Kidney (tissue), 13 donors: ENCODE measurements at regions not wholly inside any gene's neighbourhood (a gene's known extent, or its start where the extent isn't known, plus 50 kb on each side); places are given as distances from the start of the nearest gene placed in this dataset.
"Not testable (repeated sequence)": the region's sequence is repeated elsewhere in the genome, so short reads cannot be mapped to it uniquely, and the experiment has no call there.

Experiments
- DNase-seq, 5 donors: peaks; one replicate each; pipeline ENCODE4 v3.0.0-alpha.2; 2013 to 2020
- FAIRE-seq: peaks from 2 replicates; lab custom pipeline; 2012; peaks lifted over from hg19 to GRCh38; lab: Jason Lieb, UNC
- H3K27ac ChIP-seq, 2 donors: one replicate each; pipeline ENCODE4 v1.7.0; 2013; ENCODE audit warnings: low read depth in 2 of 2, low read length in 2 of 2, inconsistent platforms in 1 of 2
- H3K27me3 ChIP-seq: one replicate; pipeline ENCODE4 v1.7.1; 2013; ENCODE audit warnings: low read length, inconsistent platforms; ENCODE audit not compliant: control insufficient read depth, insufficient read depth
- H3K36me3 ChIP-seq, 3 donors: one replicate each; pipeline versions ENCODE4 v1.7.0 to v1.7.1; 2013; ENCODE audit warnings: low read length in 3 of 3, control low read depth in 1 of 3, inconsistent platforms in 1 of 3; ENCODE audit not compliant: insufficient read depth in 3 of 3, control insufficient read depth in 2 of 3
- H3K4me1 ChIP-seq, 3 donors: one replicate each; pipeline versions ENCODE4 v1.7.0 to v1.7.1; 2013; ENCODE audit warnings: low read length in 3 of 3, inconsistent platforms in 1 of 3, low read depth in 1 of 3; ENCODE audit not compliant: control insufficient read depth in 2 of 3, insufficient read depth in 2 of 3
- H3K4me3 ChIP-seq, 3 donors: one replicate each; pipeline versions ENCODE4 v1.7.0 to v1.8.1; 2013; ENCODE audit warnings: low read length in 3 of 3, control low read depth in 1 of 3, inconsistent platforms in 1 of 3
- H3K9ac ChIP-seq, 3 donors: one replicate each; pipeline versions ENCODE4 v1.7.0 to v1.7.1; 2013; ENCODE audit warnings: low read length in 3 of 3, control low read depth in 1 of 3, inconsistent platforms in 1 of 3
- H3K9me3 ChIP-seq, 3 donors: one replicate each; pipeline versions ENCODE4 v1.7.0 to v1.7.1; 2013; ENCODE audit warnings: low read length in 3 of 3, control low read depth in 1 of 3, inconsistent platforms in 1 of 3; ENCODE audit not compliant: control insufficient read depth in 2 of 3, insufficient read depth in 1 of 3
- intact Hi-C: fragments of 100-400 bp; cut with DNase I; formaldehyde crosslinking; loops from one replicate; pipeline ENCODE4 v1.11.1; 2022
- TF ChIP-seq, protein P1 (sequence below): IDR thresholded peaks from 3 replicates; pipeline ENCODE4 v1.5.1; 2012; ENCODE audit warnings: mild to moderate bottlenecking, moderate library complexity, borderline replicate concordance; ENCODE audit not compliant: insufficient read depth; ENCODE audit errors: extremely low read depth
- donor health status: control.
- donor health status: control.
- donor health status: control.
- donor health status: control.
- donor health status: control.
- donor health status: DM: yes; HTN: yes; CAD: no.
- donor health status: Normal renal cell carcinoma (clear cell type).

DNA sequence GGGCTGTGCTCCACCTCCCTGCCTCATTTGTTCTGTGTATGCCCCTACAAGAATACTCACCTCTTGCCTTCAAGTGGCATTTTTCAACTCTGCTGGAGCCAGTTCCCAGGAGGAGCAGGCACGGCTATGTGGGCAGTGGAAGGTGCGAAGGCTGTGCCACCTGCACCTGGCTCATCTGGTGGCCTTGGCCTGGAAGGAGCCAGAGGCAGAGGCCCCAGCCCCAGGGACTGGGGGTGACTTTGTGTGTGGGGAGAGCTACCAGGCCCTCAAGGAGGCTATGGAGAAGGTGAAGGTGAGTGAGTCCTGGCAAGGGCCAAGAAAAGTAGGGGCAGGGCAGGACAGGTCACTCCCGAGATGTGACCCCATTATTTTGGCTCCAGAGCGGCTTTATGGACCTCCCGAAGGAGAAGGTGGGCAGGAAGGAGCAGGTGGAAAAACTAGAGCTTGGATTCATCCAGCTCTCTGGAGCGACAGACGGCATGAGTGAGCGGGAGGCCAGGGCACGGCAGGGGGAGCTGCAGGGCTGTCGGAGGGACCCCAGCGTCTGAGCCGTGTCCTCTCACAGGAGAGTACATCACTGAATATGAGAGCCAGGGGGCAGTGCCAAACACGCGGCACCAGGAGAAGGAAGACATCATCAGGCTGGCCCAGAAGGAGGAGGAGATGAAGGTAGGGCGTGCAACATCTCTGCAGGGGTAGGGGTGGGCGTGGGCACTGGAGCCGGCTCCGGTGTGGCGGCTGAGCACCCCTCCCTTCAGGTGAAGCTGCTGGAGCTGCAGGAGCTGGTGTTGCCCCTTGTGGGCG is 57.3 kb upstream of the UBE2Q2 start:
- Histone ChIP-seq H3K9me3 (no peaks in the 10 kb centered on the region), H3K27me3 (no peaks in the 10 kb centered on the region), H3K9ac (no peak overlapping the region), H3K36me3 (no peaks in the 10 kb centered on the region), H3K4me1 (no peaks in the 10 kb centered on the region), H3K27ac (no peak overlapping the region), H3K4me3 (no peak overlapping the region)
- intact Hi-C loops: no loop called here
- FAIRE-seq (no peak), DNase-seq (peak in 4 of 5 donors; percentile 72 to 82 (median 76))
- TF ChIP-seq, protein P1, sequence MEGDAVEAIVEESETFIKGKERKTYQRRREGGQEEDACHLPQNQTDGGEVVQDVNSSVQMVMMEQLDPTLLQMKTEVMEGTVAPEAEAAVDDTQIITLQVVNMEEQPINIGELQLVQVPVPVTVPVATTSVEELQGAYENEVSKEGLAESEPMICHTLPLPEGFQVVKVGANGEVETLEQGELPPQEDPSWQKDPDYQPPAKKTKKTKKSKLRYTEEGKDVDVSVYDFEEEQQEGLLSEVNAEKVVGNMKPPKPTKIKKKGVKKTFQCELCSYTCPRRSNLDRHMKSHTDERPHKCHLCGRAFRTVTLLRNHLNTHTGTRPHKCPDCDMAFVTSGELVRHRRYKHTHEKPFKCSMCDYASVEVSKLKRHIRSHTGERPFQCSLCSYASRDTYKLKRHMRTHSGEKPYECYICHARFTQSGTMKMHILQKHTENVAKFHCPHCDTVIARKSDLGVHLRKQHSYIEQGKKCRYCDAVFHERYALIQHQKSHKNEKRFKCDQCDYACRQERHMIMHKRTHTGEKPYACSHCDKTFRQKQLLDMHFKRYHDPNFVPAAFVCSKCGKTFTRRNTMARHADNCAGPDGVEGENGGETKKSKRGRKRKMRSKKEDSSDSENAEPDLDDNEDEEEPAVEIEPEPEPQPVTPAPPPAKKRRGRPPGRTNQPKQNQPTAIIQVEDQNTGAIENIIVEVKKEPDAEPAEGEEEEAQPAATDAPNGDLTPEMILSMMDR: no peak

DNA sequence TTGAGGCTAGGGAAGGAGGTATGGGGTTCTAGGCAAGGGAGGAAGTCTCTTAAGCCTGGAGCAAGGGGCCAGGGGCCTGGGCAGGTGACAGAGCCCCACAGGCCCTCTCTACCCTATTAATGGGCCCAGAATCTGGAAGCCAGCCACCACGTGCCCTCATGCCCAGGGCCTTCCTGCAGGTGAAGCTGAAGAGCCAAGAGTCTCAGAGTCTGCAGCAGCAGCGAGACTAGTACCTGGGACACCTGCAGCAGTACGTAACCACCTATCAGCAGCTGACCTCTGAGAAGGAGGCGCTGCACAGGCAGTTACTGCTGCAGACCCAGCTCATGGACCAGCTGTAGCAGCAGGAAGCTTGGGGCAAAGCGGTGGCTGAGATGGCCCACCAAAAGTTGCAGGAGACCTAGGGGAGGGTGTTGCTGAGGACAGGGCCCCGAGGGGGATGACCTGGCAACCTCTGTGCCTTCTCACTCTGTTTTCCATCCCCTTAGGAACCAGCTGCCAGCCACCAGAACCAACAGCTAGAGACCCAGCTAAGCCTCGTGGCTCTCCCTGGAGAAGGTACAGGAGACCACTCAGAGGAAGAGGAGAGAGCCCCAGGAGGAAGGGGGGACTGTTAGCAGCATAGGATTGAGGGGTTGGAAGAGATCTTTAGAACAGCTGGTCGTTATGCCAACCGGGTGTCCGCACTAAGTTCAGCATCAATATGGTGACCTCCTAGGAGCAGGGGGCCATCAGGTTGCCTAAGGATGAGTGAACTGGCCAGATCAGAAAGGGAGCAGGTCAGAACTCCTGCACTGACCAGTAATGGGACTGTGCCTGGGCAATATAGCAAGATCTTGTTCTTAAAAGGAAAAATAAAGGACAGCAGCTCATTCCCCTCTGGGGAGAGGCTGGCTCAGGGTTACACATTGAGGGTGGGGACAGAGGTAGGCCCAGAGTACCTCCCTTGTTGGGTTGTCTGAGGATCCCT is 58.5 kb upstream of the UBE2Q2 start:
- H3K9ac ChIP-seq, H3K36me3 ChIP-seq, H3K27me3 ChIP-seq, intact Hi-C loops, H3K4me3 ChIP-seq, FAIRE-seq, DNase-seq, H3K4me1 ChIP-seq, H3K9me3 ChIP-seq, H3K27ac ChIP-seq: not testable (repeated sequence)

DNA sequence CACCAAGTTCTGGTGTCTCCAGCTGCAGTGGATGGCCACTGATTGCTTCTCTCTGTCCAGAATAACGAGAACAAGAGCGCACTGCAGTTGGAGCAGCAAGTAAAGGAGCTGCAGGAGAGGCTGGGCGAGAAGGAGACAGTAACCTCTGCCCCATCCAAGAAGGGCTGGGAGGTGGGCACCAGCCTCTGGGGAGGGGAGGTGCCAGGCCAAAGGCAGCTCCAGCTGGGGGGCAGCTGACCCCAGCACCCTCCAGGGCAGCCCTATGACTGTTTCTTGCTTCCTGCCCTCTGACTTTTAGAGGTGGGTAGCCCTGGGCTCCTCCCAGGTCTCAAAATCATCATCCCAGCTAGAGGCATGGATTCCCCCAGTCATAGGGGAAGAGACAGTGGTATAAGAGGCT is 59.7 kb upstream of the UBE2Q2 start:
- H3K9me3 ChIP-seq, H3K4me3 ChIP-seq, H3K27me3 ChIP-seq, H3K27ac ChIP-seq, FAIRE-seq, H3K36me3 ChIP-seq, intact Hi-C loops, H3K9ac ChIP-seq, DNase-seq, H3K4me1 ChIP-seq: not testable (repeated sequence)

DNA sequence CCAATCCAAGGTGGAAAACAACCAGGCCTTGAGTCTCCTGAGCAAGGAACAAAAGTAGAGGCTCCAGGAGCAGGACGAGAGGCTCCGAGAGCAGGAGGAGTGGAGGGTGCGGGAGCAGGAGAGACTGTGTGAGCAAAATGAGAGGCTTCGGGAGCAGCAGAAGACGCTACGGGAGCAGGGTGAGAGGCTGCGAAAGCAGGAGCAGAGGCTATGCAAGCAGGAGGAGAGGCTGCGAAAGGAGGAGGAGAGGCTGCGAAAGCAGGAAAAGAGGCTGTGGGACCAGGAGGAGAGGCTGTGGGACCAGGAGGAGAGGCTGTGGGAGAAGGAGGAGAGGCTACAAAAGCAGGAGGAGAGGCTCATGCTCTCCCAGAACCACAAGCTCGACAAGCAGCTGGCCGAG is 60.3 kb upstream of the UBE2Q2 start:
- intact Hi-C loops: no loop called here

DNA sequence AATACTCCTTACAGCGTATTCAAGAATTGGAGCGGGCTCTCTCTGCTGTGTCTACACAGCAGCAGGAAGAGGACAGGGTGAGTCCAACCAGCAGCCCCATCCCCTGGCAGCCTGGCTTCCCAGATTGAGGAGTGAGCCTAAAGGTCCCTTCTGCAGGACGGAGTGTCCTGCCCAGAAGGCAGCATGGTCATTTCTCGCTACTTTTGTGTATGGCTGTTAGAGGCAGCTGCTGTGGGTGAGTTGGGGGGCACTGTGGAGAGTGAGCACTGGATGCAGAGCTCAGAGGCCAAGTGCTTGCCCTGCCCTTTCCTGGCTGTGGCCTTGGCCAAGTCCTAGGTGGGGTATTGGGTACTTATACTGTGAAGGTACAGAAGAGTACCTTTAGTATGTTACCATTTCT is 62.3 kb upstream of the UBE2Q2 start:
- H3K9ac ChIP-seq, H3K4me1 ChIP-seq, H3K27ac ChIP-seq, H3K4me3 ChIP-seq, H3K27me3 ChIP-seq, intact Hi-C loops, DNase-seq, FAIRE-seq, H3K9me3 ChIP-seq, H3K36me3 ChIP-seq: not testable (repeated sequence)

More for the DNA sequence above, 60.3 kb upstream of the UBE2Q2 start:
- FAIRE-seq (no peak), DNase-seq (no peak)
- H3K9ac ChIP-seq: no peak overlapping the region
- H3K4me1 ChIP-seq: no peaks in the 10 kb centered on the region
- H3K4me3 ChIP-seq: no peak overlapping the region
- TF ChIP-seq, protein P1: no peak
- H3K36me3 ChIP-seq: no peaks in the 10 kb centered on the region
- H3K9me3 ChIP-seq: no peaks in the 10 kb centered on the region
- no peaks in the 10 kb centered on the region for H3K27me3 ChIP-seq
- no peak overlapping the region for H3K27ac ChIP-seq
